Fibroblast of skin of left biceps (primary cell): ENCODE measurements at regions not wholly inside any gene's neighbourhood (a gene's known extent, or its start where the extent isn't known, plus 50 kb on each side); places are given as distances from the start of the nearest gene placed in this dataset.
"Not testable (repeated sequence)": the region's sequence is repeated elsewhere in the genome, so short reads cannot be mapped to it uniquely, and the experiment has no call there.

ENCODE experiments used
- DNase-seq, 2 experiments: peaks; one replicate each; pipeline ENCODE4 v3.0.0-alpha.2; 2013; ENCODE audit warnings: low read depth in 2 of 2

DNA sequence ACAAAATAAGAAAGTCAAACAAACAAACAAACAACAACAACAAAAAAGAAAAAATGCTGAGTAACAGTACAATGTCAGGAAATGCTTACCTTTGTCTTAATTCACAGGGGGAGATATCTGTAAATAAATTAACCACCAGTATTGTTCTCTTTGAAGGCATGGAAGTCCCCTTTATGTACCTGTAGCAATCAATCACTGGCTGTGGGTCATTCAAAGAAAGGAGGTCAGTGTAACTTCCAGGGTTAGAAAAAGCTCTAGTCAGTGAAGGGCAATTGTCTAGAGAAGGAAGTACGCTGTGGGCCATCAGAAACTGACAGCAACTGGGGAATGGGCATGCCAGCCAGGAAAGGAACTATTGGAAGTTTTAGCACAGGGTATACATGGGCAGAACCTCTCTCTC, 121.5 kb upstream of the LUZP2 start:
- DNase-seq, result no peak

DNA sequence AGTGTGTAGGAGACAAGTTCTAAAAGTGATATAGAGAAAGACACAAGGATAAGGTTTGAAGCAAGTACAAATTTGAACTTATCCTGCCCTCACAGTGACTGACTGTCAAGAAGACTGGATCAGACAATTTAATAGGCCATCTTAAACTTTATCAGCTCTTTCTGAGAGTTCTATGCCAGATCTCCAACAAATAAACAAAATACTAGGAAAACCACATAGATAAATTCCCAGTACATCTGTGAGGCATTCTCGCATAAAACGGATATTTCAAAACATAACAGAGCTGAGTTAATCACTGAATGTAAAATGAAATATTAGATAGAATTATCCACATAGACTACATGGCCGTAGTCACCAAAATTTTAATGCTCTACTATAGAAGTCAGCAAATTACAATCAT, 120.9 kb upstream of the LUZP2 start:
- DNase-seq, result no peak

DNA sequence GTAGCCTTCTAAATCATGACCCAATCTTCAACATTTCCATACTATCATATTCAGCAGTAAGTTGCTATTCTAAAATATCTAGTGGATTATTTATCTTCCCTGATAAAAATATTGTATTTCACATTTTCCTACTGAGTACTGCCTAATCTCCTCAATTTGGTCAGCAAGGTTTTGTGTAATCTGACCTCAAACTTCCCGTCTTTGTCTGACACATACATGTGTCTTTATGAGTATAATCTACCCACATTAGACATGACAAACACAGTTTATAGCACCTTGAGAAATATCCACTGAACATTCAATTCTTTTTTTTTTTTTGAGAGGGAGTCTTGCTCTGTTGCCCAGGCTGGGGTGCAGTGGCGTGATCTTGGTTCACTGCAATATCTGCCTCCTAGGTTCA, 113.7 kb upstream of the LUZP2 start:
- DNase-seq, result no peak

DNA sequence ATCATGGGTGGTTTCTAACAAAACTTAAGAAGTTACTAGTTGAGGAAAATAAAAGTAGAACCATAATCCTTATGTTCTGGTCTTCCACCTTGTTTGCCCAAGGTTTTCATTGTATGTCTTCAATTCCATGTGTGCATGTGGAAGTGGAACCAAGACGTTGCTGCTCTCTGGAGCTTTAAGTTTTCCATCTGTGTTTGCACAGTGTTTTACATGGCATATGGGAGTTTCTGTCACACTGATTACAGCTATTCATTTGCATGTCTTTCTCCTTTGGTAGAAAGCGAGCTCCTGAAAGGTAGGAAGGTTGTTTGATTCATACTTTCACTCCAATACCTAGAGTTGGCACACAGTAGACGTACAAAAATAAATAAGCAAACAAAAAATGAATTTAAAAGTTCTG, 112.6 kb upstream of the LUZP2 start:
- DNase-seq, result no peak

DNA sequence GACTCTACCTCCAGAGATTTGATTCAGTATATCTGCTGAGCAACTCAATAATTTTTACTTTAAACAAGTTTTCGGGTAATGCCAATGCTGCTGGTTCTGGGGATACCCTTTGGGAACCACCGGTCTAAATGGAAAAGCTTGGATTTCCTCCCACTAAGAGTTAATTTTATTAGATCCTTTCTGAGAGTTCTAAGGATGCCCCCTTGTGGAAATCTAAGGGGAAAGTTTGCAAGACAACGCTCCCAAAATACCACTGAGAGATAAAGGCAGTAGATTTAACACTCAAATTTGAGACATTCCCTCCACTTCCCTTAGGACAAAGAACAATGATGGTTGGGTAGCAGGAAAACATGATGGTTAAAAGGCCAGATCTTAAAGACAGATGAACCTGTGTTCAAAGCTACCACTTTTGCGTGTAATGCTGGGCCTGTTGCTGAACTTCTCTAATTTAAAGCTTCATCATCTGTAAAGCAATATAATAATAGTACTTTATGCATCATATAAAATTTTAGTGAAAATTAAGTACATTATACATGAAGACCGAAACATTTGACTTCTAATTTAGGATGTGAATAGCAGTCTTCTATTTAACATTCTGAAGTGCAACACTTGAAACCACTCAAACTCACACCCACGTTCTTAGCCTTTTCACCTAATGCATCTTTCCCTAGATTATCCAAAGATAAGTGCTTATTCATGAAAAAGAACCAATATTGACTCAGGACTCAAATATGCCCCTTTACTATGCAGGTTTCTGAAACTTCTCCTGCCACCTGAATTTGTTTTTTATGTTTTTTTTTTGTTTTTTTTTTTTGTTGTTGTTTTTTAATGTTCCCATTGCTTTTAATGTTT, 110.1 kb upstream of the LUZP2 start:
- peak; percentile 11 to 15 for DNase-seq

DNA sequence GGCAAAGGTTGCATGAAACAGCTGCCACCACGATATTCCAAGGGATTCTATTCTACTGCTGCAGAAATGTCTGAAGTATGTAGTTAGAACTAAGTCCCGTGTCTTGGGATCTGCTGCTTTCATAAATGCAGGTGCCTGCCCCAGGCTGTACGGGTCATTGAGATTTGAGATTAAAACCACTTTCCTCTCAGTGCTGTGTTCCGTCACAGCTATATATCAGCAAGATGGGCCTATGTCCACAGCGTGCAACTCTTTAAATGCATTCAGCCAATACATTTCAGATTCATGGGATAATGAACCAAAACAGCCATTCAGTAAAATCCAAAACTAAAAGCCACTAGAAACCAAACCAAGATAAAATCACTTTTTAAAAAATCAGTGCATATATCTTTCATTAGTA, 107.3 kb upstream of the LUZP2 start:
- DNase-seq, result no peak

DNA sequence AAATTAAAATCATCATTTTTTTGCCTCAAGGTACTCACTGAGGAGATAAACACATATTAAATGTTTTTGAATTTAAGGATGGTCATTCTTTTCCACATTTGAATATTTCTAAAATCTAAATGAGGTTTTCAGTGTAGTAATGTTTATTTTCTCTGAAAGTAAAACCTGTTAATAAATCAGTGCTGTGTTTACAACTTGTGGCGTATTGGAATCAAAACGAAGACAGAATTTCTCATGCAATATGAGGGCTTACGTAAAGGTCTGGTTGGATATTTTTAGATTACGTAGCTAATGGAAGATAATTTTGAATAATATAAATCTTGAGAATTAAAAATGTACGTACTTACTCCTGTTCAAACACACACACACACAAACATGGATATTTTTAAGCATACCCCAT, 106.8 kb upstream of the LUZP2 start:
- DNase-seq, result no peak

DNA sequence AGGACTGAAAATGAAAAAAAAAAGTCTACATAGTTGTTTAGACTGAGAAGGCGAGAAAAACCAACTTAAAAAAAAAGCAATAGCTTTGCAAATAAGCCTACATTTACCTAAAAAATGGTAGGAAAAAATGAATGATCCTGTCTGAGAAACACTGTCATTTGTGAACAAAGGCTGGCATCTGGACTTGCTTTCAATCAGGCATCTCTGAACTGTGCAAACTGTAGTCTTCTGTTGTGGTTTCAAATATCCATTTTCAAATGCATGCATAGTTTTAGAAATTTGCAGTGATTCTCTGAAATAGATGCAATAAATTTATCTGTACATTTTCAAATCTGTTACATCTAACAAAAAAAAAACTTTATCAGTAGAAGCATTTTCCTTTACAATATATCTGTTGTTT, 106.1 kb upstream of the LUZP2 start:
- no peak for DNase-seq

DNA sequence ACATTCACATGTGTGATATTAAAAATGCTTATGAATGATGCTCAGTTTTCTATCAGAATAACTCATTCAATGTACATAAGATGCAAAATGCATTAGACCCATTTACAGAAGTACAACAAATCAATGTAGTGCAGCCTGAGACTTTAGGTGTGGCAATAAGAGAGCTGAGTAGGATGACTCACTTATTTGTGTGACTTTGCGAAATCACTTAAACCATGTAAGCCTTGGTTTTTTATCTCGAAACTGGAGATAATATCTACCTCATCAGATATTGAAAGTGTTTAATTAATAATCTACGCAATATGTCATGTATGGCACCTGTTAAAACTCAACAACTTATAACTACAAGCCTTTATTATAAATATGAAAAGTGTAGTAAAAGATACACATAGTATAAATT, 105.7 kb upstream of the LUZP2 start:
- DNase-seq, result no peak

DNA sequence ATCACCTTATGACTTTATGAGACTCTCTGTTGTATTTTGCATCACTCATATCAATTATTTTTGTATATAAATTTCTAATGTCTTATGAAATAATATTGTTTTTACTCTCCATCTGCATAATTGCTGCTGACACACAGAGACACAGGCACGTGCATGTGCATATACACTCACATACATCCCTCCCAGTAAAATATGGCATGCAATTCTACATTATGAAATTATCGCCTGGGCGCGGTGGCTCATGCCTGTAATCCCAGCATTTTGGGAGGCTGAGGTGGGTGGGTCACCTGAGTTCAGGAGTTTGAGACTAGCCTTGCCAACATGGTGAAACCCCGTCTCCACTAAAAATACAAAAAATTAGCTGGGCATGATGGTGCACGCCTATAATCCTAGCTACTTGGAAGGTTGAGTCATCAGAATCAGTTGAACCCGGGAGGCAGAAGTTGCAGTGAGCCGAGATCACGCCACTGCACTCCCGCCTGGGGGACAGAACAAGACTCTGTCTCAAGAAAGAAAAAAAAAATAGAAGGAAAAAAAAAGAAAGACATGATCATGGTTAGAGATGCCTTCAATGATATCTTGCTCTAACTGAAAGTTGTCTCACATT, 96.7 kb upstream of the LUZP2 start:
- DNase-seq, result no peak

DNA sequence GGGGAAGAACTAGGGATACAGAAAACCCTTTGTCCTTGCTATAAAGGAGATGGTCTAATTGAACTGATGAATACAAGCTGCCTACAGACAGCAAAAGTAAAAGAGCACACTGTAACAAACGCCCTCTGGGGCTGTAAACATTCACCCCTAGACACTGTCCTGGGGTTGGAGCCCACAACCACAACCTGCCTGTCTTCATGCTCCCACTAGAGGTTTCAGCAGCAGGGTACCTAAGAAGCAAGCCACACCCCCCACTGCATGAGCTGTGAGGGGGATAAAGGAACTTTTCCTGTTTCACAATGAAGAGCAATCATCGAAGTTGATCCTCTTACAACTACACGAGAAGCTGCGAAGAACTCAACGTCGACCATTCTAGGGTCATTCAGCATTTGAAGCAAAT, 90.5 kb upstream of the LUZP2 start:
- no peak for DNase-seq

DNA sequence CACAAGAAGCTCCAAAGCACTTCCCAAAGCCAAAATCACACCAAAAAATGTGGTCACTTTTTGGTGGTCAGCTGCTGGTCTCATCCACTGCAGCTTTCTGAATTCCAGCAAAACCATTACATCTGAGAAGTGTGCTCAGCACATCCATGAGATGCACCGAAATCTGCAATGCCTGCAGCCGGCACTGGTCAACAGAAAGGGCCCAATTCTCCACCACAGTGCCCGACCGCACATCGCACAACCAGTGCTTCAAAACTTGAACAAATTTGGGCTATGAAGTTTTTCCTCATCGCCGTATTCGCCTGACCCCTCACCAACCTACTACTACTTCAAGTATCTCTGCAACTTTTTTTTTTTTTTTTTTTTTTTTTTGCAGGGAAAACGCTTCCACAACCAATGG, 89.9 kb upstream of the LUZP2 start:
- DNase-seq, result no peak

DNA sequence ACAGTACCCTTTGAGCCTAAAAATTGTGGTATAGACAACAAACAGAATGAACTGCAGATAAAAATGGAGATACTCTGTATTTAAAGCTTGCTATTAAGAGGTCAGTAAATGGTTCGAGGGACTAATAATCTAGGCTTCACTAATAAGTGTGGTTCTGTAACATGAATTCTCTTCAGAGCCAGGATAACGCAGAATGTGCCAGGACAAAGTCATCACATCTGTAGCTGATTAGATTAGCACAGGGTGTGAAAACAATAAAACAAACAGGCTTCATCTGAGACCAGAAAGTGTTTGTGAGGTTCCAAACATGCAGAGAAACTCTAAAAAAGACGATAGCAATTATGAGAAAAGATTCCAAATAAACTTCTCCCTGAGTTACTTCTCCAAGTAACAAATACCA, 89.1 kb upstream of the LUZP2 start:
- no peak for DNase-seq

DNA sequence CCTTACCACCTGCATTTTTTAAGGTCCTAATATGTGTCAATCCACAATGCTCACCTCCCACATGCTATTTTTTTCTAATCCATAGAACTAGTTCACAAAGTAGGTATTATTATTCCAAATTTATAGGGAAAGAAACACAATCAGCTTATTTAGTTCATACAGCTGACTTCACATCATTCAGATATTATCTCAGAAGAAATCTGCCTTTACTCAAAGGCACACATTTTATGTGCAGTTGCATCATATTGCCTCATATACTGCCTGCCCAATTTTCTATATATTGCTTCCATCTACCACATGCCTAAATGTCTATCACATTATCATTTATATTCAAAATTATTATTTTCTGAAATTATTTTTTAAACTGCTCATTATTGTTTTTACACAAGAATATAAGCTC, 88.7 kb upstream of the LUZP2 start:
- no peak for DNase-seq

DNA sequence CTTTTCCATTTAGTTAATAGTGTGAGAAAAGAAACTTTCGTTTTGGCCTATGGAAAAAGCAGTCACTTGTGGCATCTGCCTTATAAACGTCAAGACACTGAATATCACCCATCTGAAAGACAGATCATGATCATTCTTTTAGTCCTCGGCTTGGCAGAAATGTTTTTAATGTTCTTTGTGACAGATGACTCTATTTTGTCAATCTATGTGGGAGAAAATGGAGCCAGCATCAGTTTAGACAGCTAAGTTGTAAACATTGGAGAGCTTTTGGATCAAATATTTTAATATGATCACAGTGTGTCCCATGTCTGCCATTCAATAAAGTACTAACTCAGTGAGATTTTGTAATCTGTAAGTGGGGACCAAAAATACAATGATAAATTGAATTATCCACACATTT, 85.1 kb upstream of the LUZP2 start:
- DNase-seq, result no peak

DNA sequence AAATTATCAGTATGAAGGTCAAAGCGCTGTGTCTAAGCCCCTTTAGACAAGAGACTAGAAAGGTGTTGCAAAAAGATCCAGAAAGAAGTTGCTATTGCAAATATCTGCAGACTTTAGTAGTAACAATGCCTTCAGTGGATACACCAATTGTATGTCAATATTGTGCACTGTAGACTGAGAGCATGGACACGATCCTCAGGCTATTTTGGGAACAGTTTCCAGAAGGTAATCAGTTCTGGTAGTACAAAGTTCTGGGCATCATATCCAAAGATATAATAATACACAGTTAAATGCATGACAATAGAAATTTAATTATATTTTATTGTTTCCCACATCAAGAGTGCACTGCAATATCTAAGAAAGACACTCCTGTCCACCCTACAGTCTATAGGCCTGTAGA, 84.1 kb upstream of the LUZP2 start:
- no peak for DNase-seq

DNA sequence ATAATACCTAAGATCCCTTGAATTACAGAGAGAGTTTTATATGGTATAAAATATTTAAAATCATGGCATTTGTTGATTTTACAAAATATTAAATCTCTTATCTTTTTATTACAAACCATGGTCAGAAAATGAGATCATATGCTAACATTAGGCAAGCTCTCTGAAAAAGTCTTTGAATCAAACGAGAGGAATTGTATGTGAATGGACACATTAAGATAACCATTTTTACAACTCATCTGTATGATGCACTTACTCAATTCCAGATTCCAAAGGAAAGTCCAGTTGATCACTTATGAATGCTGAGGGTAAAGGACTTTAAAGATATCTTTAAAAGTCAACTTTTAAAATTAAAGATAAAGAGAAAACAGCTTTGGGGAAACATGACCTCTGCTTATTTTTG, 83.5 kb upstream of the LUZP2 start:
- no peak for DNase-seq

DNA sequence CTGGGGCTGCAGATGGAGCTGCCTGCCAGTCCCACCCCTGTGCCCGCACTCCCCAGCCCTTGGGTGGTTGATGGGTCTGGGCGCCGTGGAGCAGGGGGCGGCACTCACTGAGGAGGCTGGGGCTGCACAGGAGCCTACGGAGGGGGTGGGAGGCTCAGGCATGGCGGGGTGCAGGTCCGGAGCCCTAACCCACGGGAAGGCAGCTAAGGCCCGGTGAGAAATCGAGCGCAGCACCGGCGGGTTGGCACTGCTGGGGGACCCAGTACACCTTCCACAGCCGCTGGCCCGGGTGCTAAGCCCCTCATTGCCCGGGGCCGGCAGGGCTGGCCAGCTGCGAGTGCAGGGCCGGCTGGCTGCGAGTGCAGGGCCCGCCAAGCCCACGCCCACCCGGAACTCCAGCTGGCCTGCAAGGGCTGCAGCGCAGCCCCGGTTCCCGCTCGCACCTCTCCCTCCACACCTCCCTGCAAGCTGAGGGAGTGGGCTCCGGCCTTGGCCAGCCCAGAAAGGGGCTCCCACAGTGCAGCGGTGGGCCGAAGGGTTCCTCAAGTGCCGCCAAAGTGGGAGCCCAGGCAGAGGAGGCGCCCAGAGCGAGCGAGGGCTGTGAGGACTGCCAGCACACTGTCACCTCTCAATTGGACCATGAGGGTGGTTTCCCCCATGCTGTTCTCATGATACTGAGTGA, 80.8 kb upstream of the LUZP2 start:
- not testable (repeated sequence) for DNase-seq

DNA sequence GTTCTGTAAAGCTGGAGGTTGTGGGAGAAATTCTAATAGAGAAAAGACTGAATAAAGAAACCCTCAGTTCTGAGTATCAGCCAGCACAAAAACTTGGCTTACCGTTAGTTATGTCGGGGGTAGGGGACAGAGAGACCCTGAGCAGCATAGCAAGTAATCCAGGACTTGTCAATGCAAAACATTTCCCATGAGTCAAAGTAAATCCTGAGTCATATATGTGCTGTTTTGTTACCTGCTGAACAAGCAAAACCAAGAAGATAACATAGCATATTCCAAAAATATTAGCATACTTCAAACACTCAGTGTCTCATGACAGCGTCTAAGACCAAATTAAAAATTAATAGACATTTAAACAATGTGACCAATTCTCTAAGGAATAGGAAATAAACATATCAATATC, 75.1 kb upstream of the LUZP2 start:
- no peak for DNase-seq

DNA sequence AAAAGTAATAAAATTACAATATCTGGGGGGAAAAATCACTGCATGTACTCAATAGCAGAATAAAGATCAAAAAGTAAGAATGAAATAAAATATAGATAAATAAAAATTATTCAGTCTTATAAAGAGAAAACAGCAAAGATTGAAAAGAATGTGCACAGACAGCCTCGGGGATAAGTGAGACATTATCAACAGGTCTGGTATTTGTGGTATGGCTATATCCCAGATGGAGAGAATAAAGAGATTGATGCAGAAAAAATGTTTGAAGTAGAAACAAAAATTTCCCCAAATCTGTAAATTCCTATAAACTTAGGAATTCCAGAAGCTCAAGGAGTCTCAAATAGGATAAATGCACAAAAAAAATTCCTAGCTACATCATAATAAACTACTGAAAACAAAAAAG, 74.5 kb upstream of the LUZP2 start:
- peak; percentile 11 to 12 for DNase-seq

DNA sequence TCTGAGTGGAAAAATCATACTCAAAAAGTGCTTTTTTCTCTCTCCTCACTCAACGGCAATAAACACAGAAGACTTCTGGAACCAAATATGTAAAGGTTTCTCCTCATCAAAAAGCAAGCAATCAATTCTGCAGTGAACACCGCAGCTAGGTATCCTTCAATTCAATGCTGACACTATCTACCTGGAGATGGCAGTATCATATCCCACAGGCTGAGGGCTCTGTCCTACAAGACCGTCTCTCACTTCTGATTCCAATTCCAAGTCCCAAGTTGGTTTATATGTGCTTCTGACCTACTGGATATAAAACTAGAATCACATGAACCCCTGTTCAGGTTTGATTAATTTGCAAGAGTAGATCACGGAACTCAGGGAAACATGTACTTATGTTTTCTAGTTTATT, 59.7 kb upstream of the LUZP2 start:
- no peak for DNase-seq
